Stimulated activated CD8-positive, alpha-beta memory T cell treated with anti-CD3 and anti-CD28 coated beads, Interleukin-12 subunit alpha, Interleukin-12 subunit beta, amount 100 ng/mL, for 4 hours (primary cell): ENCODE measurements at regions not wholly inside any gene's neighbourhood (a gene's known extent, or its start where the extent isn't known, plus 50 kb on each side); places are given as distances from the start of the nearest gene placed in this dataset.

Experiments
- DNase-seq: peaks from one replicate; pipeline ENCODE4 v3.0.0-alpha.2; 2020; ENCODE audit warnings: low read depth

DNA sequence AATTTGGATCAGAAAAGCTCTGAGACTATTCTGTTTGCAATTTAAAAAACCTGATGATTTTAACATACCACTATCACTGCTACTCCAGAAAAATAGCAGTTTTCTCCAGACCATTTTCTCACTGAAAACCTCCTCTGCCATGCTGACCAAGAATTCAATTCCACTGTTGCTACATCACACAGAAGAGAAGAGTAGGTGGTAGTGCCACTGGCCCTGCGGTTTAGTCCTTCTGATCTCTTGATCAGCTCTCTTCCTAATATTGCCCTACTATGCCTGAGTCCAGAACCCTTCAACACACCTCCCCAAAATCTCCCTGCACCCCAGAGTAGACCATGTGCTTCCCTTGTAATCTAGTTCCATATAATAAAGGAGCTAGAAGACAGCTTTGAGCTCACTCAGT lies 55.8 kb upstream of the HS3ST1 start:
- no peak for DNase-seq

DNA sequence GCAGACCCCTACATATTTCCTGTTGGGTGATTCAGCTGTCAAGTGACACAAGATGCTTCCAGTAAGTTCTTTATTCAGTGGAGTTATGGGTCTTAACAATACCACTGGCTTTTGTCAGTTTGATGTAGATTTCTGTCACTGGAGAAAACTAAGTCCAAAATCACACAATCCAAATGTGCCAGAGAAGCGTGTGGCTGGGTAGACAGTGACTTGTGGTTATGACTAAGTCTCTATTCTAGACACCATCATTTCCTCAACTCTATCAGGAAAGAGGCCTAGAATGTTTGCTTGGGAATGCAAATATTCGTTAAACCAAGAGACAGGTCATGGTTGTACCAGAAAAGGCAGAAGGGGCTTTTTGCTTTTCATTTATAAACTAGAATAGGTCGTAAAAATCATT lies 54.4 kb upstream of the HS3ST1 start:
- DNase-seq, result no peak

DNA sequence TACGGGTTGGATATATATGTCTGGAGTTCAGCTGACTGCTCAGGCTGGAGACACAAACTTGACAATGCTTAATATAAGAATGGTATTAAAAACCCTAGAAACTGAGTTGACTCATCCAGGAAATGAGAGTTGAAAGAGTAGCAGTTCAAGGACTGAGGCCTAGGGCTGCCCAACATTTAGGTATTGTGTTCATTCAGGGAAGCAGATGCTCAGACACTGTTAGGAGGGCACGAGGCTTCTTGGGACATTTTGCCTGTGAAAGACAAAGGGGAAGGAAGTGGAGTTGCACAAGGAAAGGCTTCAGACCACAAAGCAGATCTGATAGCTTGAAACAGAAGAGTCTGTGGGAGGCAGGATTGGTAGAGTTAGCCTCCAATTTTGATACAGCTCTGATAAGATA lies 52.0 kb upstream of the HS3ST1 start:
- no peak for DNase-seq
